Jurkat, Clone E6-1 (cell line): ENCODE measurements at regions not wholly inside any gene's neighbourhood (a gene's known extent, or its start where the extent isn't known, plus 50 kb on each side); places are given as distances from the start of the nearest gene placed in this dataset.
"Not testable (repeated sequence)": the region's sequence is repeated elsewhere in the genome, so short reads cannot be mapped to it uniquely, and the experiment has no call there.

Experiments
- DNase-seq: peaks from one replicate; pipeline ENCODE4 v3.0.0-alpha.2; 2011; ENCODE audit warnings: low read depth, low spot score
- H3K4me3 ChIP-seq: 2 replicates; pipeline ENCODE4 v1.5.1; 2011; ENCODE audit warnings: mild to moderate bottlenecking, low read length, control low read depth, moderate library complexity

DNA sequence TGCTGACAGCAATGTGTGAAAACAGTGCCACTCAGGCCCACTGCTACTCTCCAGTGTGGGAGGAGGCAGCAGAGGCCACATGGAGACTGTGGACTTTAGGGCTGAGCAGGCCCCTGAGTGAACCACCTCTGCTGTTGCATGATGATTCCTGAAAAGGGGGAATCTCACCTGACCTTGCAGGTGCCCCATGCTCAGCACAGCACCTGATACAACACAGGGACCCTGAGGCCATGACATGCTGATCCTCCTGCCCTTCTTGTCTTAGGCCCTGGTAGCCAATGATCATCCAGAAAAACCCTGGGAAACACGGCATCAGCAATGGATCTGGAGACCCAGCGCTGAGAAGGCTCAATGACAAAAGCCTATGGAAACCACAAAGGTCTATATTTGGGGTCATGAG, 446.8 kb upstream of the MYT1L start:
- DNase-seq: no peak
- H3K4me3 ChIP-seq: no peak overlapping the region

DNA sequence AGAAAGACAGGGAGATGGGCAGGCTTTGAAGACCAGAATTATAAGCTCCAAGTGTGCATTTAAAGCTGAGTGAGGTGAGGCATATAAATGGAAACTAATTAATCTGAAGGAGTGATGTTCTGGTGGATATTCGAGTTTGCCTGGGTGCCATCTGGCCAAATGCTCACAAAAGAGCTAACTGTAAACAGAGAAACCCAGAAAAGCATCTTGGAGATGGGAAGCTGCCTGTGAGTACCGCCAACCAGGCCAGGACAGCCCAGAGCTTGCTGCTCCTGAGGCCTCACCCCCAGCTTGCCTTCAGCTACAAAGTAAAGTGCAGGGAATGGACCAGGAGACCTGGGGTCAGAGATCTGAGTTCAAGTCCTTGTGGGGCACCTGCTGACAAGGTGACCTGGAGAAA, 446.1 kb upstream of the MYT1L start:
- no peak for DNase-seq
- H3K4me3 ChIP-seq: no peak overlapping the region

DNA sequence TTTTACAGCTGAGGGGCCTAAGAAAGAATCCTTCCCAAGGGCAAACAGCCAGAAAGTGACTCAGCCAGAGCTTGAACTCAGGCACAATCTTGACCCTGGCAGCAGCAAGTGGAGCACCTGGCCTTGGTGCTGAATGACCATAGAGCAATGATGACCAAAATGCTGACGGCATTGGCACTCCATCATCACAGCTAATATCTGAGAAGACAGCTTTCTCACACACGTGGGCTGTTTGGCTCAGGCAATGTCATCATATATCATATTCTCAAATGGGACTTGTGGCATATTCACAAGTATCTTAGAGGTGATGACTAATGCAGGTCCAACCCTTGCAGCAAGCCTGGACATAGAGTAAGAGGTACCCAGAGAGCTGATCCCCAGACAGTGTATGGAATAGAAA, 443.9 kb upstream of the MYT1L start:
- no peak for DNase-seq
- H3K4me3 ChIP-seq: no peak overlapping the region

DNA sequence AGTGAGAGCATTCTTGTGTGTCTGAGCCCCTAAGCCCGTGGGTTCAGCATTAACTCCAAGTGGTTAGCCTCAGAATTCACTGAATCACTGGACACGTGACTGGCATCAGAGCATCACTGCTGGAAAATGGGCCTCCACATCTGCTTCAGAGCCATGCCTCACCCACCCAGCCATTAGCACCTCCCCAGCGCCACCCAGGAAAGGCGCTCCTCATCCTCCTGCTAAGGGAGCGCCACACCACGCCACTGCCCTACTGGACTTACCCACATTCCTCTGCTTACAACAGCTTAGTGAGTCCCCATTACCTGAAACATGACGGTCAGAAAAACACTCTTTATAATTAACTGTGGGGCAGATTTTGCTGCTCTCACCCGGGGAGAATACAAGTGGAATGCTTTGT, 442.6 kb upstream of the MYT1L start:
- no peak for DNase-seq
- no peak overlapping the region for H3K4me3 ChIP-seq

DNA sequence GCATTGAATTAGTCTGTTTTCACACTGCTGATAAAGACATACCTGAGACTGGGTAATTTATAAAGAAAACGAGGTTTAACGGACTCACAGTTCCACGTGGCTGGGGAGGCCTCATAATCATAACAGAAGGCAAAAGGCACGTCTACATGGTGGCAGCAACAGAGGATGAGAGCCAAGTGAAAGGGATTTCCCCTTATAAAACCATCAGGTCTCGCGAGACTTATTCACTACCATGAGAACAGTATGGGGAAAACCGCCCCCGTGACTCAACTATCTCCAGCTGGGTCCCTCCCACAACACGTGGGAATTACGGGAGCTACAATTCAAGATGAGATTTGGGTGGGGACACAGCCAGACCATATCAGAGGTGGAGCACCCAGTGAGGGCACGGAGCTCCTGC, 442.0 kb upstream of the MYT1L start:
- DNase-seq, H3K4me3 ChIP-seq: not testable (repeated sequence)

DNA sequence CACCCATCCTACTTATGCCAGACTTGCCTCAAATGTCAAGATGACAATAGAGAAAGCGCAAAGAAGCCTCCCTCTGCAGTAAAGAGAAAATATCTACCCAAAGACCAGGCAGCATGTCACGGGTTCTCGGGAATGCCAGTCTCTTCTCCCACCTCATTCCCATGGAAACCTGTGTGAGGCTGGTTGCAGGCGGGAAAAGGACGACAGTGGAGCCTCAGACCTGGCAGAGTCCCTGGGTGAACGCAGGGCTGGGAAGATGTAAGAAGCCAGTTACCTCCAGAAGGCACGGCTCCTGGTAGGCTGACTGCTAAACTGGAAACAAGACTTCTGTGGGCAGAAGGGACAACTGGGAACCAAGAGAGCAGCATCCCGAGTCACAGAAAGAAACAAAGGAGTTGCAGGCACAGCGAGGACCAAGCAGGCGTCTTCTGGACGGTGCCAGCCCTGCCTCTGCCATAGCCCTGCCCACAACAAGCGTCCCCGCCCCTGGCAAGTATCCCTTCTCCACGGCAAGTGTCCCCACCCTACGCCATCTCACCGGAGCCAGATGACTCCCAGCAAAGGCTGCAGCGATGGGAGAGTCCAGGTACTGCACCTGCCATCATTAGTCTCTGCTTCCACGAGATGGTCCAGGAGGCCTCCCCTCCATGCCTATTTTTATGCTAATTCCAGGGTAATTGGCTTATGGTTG, 440.8 kb upstream of the MYT1L start:
- H3K4me3 ChIP-seq: no peak overlapping the region
- no peak for DNase-seq

DNA sequence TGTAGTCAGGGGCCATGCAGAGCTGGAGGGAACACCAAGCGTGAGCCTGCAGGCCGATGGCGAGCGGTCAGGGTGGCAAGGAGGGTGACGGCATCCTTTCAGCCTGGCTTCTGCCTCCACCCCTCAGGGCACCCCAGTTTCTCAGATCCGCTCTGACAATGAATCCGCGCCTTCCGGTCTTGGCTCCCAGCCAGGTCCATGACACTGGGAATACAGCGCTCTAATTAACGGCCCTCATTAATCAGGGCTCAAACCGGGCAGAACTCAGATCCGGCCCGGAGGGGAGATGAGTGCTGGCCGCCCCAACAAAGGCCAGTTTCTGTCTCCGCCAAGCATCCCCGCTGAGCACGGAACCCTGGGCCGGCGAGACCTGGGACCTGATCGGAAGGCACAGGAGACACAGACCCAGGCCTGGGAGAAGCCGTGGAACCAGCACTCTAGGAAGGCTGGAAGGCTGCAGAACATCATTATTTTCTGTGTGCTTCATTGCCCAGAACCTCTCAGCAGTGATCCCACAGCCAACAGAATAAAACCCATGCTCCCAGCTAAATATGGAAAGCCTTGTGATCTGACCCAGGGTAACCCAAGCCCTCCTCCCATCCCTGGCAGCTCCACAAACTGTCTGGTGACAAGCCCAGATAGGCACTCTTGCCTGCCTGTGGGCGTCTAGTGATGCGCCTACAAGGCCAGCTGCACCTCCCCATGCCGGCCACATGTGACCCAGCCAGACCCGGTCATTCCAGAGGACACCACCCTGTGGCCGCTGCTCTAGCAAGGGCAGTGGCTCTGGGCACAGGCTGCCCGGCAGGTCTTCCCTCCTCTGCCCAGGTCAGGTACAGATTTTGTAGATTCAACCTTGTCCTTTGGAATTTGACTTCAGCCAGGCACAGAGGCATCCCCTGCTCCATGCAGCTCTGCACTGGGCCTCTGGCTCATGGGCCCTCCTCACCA, 438.7 kb upstream of the MYT1L start:
- no peak overlapping the region for H3K4me3 ChIP-seq
- DNase-seq: no peak

DNA sequence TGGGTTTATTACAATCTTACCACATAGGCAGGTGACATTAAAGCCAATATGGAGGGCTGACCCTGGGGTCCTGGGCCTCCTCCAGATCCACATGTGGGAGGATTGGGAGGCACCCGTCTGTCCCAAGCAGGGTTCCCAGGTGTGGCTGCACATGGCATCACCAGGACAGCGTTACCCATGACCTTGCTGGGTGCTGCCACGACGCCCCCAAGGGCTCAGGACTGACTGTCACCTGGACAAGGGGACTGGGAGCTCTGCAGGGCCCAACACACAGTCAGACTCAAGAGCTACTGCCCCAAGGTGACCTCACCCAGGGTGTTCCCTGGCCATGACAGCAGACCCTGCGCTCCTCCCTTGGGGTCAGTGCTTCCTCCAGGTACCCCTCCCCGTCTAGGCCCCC, 437.4 kb upstream of the MYT1L start:
- H3K4me3 ChIP-seq: no peak overlapping the region
- no peak for DNase-seq

DNA sequence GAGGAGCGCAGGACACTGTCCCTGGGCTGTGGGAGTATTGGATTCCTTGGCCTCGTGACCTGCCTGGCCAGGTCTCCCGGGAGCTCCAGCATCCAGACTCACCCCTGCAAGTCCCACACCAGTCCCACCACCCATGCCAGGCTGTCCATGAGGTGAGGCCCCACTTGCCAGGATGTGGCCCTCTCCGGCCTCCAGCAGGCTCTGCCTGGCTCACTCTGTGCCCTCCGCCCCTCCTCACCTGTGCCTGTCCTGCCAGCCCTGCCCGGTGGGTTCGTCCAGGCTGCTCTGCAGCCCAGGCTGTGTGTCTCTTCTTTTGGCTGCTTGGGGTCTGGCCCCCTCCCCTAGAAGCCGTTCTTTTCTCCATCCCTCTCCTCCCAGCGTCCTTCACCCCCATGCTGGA, 436.8 kb upstream of the MYT1L start:
- no peak for DNase-seq
- no peak overlapping the region for H3K4me3 ChIP-seq

DNA sequence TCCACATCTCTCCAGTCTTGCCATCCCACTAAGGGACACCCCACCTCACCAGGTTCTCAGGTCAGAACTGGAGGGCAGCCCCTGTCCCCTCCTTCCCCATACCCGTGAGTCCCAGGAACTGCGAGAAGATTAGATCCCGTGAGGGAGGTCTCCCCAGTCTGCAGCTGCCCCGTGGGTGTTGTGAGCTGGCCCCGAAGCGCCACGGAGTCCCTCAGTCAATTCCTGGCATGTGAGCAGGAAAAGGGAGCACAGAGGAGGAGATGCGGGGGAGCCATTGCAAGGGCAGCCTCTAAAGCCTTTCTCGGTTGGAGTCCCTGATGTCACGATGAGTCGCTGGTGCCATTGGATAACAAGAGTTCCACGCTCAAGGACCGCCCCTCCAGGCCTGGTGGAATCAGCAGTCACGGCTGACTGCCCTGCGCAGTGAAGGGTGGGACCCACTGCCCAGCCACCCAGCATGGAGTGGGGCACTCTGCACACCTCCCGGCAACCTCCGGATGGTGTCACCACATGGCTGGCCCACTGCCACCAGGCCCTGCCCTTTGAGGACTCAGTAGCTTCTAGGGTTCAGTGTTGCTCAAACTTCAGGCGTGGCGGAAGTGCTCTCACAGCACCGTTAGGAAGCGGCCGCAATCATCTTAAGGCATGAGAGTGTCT, 434.9 kb upstream of the MYT1L start:
- no peak for DNase-seq
- no peak overlapping the region for H3K4me3 ChIP-seq

DNA sequence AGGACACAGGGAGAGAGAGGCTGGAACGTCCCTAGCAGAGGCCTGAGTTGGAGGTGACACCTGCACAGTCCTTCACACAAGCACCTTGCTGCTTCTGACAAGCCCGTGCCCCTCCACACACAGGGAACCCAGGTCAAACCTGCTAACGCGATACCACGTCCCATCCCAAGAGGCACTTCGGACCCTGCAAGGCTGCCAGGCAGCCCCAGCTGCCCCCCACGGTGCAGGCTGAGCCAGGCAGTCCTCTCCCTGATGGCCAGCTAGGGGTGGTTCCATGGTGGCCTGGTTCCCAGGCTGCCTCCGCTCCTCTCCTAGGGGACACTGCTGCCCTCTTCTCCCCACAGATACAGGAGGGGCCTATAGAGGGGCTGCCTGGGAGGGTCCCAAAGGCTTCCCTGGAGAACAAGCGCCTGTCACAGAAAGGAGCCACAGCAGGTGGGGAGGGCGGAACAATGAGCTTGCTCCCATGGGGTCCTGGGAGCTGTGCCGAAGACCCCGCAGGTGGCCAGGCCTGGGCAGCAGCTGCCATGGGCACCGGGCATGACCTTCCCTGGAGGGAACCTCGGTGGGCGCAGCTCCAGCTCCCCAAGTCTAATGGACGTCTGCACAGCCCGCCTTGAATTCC, 434.2 kb upstream of the MYT1L start:
- H3K4me3 ChIP-seq: no peak overlapping the region
- no peak for DNase-seq

DNA sequence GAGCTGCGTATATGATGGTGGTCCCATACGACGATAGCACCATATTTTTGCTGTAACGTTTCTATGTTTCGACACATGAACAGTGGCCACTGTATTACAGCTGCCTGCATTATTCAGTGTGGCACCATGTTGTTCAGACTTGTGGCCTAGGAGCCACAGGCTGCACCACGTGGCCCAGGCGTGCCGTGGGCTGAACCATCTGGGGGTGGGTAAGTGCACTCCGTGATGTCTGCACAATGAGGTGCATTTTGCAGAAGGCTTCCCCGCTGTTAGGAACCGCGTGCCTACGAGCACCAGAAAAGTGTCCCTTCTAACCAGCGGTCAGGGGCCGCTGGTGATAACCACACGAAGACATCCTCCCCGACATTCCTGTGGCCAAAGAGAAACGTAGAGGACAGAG, 433.7 kb upstream of the MYT1L start:
- no peak for DNase-seq
- H3K4me3 ChIP-seq: no peak overlapping the region

DNA sequence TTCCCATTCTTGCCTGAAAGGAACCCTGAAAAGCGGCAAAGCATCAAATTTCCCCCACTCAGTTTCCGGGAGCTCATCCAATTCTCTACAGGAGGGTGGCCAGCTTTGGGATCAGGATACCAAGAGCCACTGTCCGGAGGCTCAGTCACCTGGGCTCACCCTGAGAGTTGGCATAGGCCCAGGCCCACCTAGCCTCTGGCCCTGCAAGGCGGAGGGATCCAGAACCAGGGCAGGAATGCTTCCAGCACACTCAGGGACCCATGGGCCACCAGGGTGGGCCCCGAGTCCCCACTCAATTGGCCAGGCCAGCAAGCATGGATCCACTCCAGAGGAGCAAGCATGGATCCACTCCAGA, 432.9 kb upstream of the MYT1L start:
- H3K4me3 ChIP-seq: no peak overlapping the region
- no peak for DNase-seq

DNA sequence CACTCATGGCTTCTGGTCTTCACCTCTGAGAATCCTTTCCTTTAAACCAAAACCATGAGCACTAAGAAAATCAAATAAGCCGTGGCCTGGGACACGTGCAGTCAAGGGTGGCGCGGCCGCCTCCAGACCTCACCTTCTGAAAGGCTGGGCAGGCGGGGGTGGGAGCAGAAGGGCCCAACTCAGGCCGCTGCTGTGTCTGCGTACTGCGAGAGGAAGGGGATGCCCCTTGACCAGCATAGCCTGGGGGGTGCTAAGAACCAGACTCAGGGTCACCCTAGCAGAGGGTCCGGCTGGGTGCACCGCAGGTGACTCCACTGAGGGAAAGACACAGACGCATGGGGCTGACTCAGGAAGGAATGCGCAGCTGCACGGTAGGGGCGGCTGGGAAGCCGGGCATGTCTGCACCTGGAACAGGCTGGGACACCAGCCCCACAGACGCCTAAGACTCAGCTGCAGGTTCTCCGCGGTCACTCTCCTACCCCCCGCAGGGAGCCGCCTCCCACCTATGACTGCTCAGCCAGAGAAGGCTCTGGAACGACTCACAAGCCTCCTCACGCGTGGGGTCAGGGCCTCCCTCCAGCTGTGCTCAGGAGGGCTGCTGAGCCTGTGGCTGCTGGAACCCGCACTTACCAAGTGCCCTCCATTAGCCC, 432.4 kb upstream of the MYT1L start:
- no peak for DNase-seq

DNA sequence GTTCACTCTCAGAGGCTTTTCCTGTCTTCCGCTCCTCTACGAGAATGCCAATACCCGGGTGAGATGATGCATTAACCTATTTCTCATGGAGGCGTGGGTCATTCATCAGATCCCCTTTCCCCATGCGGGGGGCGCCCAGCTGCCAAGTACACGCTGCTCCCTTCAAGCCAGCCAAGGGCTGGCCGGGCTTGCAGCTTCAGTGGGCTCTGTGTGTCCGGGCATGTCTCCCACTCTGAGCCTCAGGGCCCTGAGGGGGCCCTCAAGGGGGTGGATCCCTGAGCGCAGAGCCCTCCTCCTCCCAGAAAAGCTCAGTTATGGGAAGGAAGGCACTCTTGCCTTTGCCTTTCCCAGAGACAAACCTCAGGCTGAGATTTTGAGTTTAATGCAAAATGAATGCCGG, 431.8 kb upstream of the MYT1L start:
- no peak overlapping the region for H3K4me3 ChIP-seq
- no peak for DNase-seq

More for the DNA sequence above, 432.4 kb upstream of the MYT1L start:
- H3K4me3 ChIP-seq: no peak overlapping the region

DNA sequence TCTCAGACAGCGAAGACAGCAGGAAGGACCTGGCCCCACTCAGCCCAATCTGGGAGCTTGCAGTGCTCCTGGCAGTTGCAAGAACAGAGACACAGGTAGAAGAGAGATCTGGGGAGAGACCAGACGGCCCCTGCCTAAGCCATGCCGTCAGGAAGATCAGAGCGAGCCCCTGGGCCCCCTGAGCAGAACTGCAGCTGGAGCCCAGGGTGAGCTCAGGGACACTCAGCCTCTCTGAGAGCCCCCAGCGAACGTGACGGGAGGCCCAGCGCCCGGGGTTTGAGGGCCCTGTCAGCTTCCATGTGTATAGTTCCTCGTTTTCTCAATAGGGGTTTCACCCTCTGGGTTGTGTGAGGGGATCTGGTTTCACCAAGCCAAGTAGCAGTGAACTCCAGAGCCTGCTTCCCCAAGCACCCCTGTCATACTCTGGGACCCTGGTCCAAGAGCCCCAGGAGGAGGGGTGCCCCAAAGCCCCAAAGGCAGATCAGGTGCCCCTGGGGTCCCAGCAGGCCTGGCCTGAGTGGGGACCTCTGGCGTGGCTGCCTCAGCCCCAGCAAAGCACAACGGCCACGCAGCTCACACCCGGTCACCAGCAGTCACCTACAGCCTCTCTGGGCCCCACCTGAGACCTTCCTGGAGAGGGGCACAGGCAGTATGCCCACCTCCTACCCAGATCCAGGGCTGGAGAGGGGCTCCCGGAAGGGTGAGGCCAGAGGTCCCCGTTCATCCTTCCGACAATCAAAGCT, 431.3 kb upstream of the MYT1L start:
- no peak for DNase-seq
- no peak overlapping the region for H3K4me3 ChIP-seq

DNA sequence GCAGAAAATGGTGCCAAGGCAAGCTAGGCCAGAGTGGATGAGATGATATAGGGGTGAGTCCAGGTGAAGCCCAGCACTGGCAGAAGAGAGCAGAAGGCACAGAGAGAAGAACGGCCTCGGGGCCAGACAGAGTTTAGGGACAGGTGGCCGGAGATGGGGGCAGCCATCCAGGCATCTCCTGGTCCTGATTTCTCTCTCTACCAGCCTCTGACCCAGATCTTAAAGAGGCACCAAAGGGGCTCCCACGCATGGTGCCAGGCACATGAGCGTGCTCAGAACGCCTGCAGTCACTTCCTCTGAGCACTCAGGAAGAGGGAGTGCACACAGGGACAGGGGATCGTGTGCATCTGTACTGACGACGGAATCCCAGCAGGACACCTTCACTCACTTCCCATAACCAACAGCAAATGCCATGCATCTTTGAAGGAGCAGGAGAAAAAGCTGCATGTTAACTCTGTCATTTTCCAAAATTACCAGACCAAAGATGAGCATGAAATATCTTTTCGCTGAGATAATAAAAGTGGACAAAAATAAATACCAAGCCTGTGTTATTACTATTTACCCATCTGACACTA, 427.8 kb upstream of the MYT1L start:
- H3K4me3 ChIP-seq: no peak overlapping the region
- no peak for DNase-seq

DNA sequence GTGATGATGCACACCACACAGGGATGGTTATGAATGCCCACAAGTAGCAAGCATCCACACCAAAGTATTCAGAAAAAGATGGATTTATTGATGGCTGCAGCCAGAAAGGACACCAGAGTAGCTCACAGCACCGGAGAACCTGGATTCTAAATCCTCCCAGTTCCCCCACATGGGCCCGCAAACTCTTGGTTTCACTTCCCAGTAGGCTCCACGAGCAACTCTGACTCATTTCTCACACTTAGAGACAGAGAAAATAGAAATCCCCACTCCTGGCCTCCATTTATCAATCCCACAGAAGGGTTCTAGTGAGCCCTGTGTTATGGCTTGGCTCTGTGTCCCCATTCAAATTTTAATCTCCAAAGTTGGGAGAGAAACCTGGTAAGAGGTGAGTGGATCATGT, 426.7 kb upstream of the MYT1L start:
- no peak for DNase-seq
- no peak overlapping the region for H3K4me3 ChIP-seq
